Kidney epithelial cell (primary cell): ENCODE measurements at regions not wholly inside any gene's neighbourhood (a gene's known extent, or its start where the extent isn't known, plus 50 kb on each side); places are given as distances from the start of the nearest gene placed in this dataset.
A peak's percentile ranks its signal among the peaks of the same experiment; 100 is the strongest.

ENCODE experiments used
- DNase-seq: peaks from one replicate; pipeline ENCODE4 v3.0.0-alpha.2; 2010; ENCODE audit warnings: low read depth
- H3K27me3 ChIP-seq: 2 replicates; pipeline ENCODE4 v1.6.0; 2011; ENCODE audit warnings: low read length; ENCODE audit not compliant: control insufficient read depth, insufficient read depth
- H3K36me3 ChIP-seq: 2 replicates; pipeline ENCODE4 v1.5.1; 2011; ENCODE audit warnings: low read length; ENCODE audit not compliant: control insufficient read depth, insufficient read depth
- H3K4me3 ChIP-seq: 2 replicates; pipeline ENCODE4 v1.5.1; 2011; ENCODE audit warnings: low read depth, mild to moderate bottlenecking, control low read depth, low read length
- TF ChIP-seq, protein P1 (sequence below): IDR thresholded peaks from 2 replicates; pipeline ENCODE4 v1.5.1; 2011; ENCODE audit warnings: mild to moderate bottlenecking, moderate library complexity, low read length, control low read depth, inconsistent platforms; ENCODE audit not compliant: insufficient read depth, poor library complexity, severe bottlenecking

DNA sequence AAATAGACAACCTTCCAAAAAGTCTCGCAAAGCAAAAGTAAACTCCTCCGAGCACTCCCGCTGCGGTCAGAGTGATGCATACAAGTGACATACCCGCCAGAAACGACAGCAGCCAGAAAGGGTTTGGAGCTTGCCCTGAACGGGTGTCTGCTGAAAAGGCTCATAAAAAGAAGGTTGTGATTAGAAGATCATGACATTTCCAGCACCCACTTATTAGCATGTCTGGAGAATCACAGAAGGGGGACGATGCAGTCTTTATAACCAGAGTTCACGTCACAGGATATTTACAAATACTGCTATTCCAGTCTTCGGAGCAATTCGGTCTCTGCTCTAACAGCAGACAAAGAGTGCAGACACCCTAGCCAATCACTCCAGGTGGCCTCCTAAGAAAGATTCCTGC is 59.1 kb upstream of the FRMD4B start:
- Histone ChIP-seq H3K27me3 (no peaks in the 10 kb centered on the region), H3K36me3 (no peaks in the 10 kb centered on the region), H3K4me3 (no peak overlapping the region)
- DNase-seq, result no peak
- TF ChIP-seq, protein P1, sequence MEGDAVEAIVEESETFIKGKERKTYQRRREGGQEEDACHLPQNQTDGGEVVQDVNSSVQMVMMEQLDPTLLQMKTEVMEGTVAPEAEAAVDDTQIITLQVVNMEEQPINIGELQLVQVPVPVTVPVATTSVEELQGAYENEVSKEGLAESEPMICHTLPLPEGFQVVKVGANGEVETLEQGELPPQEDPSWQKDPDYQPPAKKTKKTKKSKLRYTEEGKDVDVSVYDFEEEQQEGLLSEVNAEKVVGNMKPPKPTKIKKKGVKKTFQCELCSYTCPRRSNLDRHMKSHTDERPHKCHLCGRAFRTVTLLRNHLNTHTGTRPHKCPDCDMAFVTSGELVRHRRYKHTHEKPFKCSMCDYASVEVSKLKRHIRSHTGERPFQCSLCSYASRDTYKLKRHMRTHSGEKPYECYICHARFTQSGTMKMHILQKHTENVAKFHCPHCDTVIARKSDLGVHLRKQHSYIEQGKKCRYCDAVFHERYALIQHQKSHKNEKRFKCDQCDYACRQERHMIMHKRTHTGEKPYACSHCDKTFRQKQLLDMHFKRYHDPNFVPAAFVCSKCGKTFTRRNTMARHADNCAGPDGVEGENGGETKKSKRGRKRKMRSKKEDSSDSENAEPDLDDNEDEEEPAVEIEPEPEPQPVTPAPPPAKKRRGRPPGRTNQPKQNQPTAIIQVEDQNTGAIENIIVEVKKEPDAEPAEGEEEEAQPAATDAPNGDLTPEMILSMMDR, result no peak

DNA sequence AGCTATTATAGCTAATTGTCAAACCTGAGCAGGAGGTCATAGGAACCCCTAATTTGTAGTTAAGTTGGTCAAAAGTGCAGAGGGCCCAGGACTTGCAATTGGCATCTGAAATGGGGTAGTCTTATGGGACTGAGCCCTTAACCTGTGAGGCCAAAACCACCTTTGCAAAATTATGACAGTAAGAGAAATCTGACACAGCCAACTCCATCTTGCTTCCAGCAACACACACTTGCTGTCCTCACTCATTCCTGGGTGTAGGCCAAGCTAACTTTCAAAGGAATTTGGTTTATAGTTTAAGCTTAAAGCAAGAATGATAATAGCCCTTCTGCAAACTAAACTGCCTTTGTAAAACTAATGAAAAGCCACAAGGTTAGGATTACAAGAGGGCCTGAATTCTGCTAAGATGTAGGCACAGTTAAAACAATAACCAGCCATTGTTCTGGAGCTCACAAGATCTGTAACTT is 57.6 kb upstream of the FRMD4B start:
- TF ChIP-seq, protein P1, result no peak
- Histone ChIP-seq H3K4me3 (no peak overlapping the region), H3K27me3 (no peaks in the 10 kb centered on the region), H3K36me3 (no peaks in the 10 kb centered on the region)
- peak; percentile 35 for DNase-seq

DNA sequence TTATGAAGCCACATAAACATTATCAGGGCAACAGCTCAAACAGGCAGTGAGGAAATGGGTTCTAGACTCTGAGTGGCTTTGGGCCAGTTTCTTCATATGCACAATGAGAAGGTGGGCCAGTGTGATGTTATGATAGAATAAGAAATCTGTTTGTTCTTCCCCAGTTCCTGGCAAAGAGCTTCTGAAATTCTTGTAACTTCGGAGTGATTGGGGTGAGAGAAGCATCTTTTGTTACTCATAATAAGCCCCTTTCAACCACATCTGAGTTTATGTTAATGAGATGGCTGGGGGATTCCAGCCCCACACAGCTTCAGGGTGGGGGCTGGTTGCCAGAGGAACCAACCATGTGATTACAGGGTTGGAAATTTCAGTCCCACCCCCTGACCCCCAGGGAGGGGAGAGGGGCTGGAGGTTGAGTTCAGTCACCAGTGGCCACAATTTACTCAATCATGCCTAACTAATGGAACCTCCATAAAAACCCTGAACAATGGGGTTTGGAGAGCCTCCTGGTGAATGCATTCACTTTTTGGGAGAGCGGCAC is 57.0 kb upstream of the FRMD4B start:
- Histone ChIP-seq H3K4me3 (no peak overlapping the region), H3K36me3 (no peaks in the 10 kb centered on the region), H3K27me3 (no peaks in the 10 kb centered on the region)
- TF ChIP-seq, protein P1, result no peak
- DNase-seq, result no peak

DNA sequence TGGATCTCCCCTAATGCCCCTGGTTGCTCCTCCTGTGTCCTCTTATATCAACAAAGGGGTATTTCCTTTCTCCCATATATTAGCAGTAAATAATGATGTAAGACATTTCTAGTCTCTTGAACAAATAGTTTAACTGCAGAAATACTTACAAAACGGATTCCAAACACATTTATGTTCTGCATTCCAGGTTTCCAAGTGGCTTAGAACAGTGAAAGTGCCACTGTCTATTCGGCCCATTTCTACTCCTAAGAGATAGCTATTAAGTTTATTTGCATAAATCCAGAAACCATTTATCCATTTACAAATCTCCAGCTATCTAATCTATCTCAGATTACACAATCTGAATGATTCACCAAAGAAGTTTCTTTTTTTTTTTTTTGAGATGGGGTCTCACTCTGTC is 55.8 kb upstream of the FRMD4B start:
- Histone ChIP-seq H3K4me3 (no peak overlapping the region), H3K27me3 (no peaks in the 10 kb centered on the region), H3K36me3 (no peaks in the 10 kb centered on the region)
- DNase-seq, result no peak
- TF ChIP-seq, protein P1, result no peak

DNA sequence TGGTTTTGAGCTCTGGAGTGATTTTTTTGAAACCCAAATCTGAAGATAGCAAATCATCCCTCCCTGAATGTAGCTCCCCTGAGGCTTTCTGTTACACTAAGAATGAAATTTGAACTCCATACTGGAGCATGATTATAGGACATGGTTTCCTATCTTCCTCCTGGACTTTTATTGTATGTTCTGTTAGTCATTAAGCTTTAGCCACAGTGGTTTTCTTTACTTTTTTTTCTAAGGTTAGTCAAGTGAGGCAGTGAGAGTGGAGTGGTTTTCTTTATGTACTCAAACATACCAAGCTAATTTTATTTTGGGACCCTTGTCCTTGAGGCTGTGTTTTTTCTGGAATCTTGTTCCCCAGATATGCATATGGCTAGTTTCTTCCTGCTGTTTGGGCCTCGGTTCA is 55.2 kb upstream of the FRMD4B start:
- DNase-seq, result no peak
- TF ChIP-seq, protein P1, result no peak
- Histone ChIP-seq H3K36me3 (no peaks in the 10 kb centered on the region), H3K27me3 (no peaks in the 10 kb centered on the region), H3K4me3 (no peak overlapping the region)

DNA sequence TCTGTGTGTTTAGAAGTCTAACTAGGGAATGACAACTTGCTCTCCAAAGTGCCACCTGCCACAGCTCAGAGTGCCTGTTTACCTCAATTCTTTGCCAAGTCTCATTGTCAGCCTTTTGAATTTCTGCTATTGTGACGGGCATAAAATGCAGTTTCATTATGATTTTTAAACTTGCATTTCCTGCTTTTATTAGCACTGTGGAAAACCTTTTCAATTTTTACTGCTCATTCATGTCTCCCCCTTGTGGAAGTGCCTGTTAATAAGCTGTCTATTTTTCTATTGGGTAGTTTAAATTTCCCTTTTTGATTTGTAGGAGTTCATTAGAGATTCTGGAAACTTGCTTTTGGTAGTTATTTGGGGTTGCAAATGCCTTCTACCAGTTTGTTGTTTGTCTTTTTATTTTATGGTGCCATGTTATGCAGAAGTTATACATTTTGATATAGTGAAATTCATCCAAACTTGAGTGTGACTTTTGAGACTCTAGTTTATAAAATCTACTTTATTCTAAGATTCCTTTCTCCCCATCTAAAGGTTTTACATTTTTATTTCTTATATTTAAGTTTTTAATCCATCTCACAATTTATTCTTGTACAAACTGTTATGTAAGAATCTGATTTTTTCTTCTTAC is 53.9 kb upstream of the FRMD4B start:
- DNase-seq, result no peak
- H3K36me3 ChIP-seq, result no peaks in the 10 kb centered on the region
- H3K27me3 ChIP-seq, result no peaks in the 10 kb centered on the region
- TF ChIP-seq, protein P1, result peak; percentile 68
- H3K4me3 ChIP-seq, result no peak overlapping the region
